Activated CD8-positive, alpha-beta memory T cell treated with anti-CD3 and anti-CD28 coated beads, Interleukin-2, amount 50 U/mL, for 1 hour (primary cell): ENCODE measurements at regions not wholly inside any gene's neighbourhood (a gene's known extent, or its start where the extent isn't known, plus 50 kb on each side); places are given as distances from the start of the nearest gene placed in this dataset.
"Not testable (repeated sequence)": the region's sequence is repeated elsewhere in the genome, so short reads cannot be mapped to it uniquely, and the experiment has no call there.

Source experiments
- DNase-seq: peaks from one replicate; pipeline ENCODE4 v3.0.0-alpha.2; 2020; ENCODE audit errors: extremely low read depth

DNA sequence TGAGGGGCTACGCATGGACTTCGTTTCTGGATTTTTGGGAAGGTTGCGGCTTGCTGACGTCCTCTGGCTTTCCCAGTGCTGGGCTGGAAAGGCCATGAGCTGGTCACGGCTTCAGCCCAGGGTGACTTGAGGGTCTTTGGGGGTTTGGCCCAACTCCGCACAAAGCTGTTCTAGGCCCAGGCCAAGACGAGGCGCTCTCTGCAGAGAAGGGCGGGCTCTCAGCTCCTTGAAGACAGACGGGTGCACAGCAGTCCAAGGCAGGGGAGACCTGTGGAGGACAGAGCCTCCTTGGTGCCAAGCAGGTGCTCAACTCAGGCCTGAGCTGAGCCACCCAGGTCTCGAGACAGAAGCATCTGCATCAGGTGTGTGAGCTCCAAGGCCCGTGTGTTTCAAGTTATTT is 1003.7 kb downstream of the BRD1 start:
- no peak for DNase-seq

GRCh38 chr22:48822278-48823233 is 1005.1 kb downstream of the BRD1 start:
- no peak for DNase-seq

DNA sequence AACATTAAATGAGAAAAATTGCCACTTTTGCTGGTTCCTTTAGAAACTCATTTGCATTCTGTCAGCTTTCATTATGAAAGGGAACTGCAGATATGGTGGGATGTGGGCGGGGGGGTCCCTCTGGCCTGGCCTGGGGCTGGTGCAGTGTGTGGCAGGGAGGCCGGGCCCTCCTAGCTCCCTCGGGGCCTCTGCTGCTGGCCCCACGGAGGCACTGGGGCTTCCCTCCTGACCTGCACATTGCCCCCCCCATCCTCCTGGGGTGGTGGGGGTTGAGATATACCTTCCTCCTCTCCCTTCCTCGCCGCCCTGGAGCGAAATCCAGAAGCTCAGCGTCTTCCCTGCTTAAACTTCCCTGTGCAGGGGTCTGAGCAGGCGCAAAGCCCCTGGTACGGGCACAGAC is 1005.9 kb downstream of the BRD1 start:
- DNase-seq = no peak

GRCh38 chr22:48821346-48821690 is 1006.4 kb downstream of the BRD1 start:
- no peak for DNase-seq

DNA sequence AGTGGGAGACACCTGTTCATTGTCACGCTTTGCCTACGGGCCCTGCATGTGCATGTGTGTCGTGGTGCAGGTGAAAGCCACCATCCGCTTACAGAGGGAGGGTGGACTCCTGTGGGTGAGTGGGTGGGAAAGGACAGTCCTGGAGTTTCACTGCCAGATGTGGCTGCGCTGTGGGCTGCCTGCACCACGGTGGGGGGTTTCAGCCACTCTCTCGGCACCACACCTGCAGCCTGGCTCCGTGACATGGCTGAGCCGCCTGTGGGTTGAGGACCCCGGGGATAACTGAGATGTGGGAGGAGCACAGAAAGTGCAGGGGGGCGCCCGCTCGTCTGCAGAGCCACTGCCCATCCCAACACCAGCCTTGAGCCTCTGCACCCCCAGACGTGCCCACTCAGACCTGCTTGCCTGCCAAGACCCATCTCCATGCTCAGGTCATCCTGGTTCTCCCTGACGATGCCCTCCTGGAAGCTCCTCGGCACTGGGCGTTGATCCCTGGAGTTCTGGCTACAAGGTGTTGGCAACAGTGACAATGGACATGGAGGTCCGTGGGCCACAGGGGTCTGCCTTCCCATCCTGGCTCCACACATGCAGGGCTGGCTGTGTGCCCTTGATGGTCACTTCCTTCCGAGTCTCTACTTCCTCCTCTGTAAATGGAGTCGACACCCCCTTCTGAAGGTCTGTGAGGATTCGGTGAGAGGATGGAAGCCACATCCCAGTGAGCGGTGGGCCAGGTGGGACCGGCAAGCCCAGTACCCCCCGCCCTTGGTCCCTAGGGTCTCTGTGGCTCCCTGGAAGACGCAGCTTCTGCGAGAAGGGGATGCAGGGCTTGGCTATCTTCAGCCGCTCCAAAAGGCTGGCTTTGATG is 1007.0 kb downstream of the BRD1 start:
- DNase-seq = no peak

DNA sequence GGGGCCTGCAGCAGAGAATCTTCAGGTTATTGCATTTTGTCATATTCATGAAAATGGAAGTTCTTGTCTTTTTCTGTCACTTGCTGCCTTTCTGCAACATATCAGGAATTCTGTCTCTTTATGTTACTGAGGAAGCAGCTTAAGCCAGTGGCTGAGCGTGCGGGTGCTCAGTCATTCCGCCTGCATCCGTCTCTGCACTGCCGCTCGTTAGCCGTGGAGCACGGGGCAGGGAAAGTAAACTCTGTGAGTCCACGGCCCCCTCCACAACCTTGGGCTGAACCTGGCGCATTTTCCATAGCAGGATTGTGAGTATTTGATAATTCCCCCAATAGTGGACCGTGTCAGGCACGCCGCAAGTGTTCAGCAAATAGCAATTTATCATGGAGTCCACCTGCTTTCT is 1007.7 kb downstream of the BRD1 start:
- no peak for DNase-seq

- no peak for DNase-seq
Observed at GRCh38 chr22:48819232-48819631, 1008.4 kb downstream of the BRD1 start.

DNA sequence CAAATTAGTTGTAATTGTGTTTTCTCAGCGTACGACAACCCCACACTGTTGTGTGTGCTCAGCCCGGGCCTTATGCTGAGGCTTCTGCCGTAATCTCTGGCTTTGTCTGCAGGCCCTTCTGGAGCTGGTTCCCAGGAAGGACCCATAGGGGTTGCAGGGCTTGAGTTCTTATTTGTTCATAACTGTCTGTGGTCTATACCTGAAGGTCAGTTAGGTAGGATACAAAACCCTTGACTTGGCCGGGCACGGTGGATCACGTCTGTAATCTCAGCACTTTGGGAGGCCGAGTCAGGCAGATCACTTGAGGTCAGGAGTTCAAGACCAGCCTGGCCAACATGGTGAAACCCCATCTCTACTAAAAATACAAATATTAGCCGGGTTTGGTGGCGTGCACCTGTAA is 1010.2 kb downstream of the BRD1 start:
- not testable (repeated sequence) for DNase-seq

- no peak for DNase-seq
Observed at GRCh38 chr22:48811885-48812284, 1015.8 kb downstream of the BRD1 start.

DNA sequence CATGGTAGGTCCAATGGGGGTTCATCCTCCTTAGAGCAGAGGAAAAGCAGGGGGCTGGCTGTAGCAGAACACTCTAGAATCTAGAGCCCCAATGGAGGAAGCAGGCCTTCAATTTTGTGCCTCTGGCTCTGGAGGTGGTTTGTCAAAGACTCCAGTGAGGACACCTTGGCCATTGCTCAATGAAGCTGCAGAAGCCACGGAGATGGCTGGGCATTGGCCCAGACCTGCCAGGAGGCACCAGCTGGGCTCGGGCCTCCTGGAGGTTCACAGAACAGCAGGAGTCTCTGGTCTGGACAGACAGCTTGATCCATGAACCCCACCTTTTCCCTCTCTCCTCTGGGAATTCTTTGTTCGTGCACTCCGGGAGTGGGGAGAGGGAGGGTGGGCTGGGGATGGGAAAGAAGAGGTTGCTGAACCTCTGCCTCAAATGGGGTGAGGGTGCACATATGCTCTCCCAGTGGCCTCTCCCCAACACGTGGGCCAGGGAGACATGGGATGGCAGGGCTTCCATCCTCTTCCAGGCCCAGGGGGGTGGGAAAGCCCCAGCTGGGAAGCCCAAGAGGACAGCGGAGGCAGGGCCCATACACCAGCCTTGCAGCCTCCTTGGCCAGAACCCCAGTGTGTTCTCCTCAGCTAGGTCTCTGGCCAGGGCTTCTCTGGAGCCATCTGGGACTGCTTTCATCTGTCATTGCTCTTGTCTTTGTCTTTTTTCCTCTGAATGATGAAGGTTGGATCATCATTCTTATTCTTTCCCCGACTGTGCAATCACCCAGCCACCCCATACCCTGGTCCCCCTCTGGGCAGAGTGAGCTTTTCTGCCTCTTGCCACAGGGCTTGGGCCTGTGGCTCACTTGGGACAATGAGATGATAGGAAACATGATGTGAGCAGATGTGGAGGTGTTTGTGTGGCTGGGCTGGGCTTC is 1019.4 kb downstream of the BRD1 start:
- DNase-seq = no peak

- no peak for DNase-seq
Observed at GRCh38 chr22:48807155-48807554, 1020.5 kb downstream of the BRD1 start.

GRCh38 chr22:48806227-48806781 is 1021.4 kb downstream of the BRD1 start:
- no peak for DNase-seq

DNA sequence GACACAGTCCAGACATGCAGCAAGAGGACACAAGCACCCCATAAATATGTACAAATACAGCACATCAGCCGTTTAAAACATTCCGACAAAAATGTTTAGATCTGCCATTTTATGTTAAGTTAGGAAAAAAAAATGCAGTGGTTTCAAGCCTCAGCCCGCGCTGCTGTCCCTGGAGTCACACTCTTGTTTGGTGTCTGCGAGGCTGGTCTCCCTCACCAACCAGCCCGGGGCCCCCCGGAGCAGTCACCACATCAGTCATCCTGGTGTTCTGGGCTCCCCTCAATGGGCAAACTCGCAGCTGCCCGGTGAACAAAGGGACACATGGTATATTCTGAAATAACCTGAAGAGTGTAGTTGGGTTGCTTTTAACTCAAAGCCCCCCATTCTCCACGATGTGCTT is 1022.2 kb downstream of the BRD1 start:
- no peak for DNase-seq

- no peak for DNase-seq
Observed at GRCh38 chr22:48804811-48805301, 1022.8 kb downstream of the BRD1 start.

DNA sequence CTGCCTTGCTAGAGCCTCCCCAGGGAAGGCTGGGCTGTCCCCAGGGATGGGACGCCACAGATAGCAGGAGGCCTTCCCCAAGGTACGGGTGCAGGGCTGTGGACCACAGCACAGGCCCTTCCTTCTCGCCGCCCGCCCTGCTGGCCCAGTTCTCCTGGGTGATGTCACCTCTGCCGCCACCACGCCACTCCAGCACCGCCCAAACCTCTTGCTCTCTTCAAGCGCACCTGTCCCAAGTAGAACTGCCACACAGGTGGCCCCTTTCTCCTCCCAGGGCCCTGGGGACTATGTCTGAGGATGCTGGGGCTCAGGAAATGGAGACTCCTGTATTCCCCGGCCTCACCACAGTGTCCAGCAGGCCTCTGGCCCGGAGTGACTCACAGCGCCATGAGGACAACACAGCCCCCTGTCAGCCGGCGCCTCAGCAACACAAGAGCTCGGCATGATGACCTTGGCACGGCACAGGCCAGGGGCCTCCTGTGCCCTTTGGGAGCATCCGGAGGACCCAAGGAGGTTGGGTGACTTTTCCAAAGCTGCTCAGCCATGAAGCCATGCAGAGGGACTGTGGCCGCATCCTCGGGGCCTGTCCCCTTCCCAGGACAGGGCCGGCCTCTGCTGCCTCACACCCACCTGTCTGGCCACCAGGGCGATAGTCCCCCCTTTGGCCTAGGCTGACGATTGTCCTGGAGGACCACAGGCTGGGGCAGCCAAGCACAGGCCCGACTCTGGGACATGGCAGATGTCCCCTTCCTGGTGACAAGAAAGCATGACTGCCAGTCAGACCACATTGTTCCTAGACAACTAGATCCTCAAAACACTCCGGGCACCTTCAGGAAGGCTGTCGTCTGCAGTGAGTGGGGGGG is 1023.5 kb downstream of the BRD1 start:
- DNase-seq = no peak

DNA sequence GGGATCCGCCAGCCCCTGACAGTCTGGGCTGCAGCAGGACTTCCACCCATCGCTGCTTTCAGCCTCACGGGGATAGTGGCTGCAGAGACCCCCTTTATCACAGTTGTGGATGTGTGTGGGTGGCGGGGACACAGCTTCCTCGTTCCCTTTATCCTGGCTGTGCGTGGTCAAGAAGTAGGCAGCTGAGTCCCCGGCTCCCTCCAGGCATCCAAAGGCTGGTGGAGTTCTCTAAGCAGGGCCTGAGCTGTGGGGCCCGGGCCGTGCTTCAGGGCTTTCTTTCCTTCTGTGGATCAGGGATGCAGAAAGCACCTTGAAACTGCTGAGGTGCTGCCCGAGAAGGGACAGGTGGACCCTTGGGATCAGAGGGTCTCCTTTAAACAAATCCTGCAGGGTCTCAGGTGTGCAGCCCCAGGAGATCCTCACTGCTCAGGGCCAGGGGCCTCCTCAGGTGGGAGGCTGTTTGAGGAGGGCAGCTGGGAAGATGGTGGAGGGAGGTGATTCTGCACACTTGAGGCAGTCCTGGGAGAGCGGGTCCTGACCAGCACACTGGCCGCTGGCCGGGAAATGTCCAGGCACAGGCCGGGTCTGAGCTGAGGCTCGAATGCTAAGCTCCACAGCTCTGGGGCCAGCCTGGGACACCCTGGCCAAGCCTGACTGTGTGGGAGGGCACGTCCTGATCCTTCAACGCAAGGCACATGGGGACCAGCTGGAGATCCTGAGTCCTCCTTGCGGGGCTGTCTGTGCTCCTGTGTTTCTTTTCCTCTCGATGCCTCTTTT is 1024.3 kb downstream of the BRD1 start:
- no peak for DNase-seq

- no peak for DNase-seq
Observed at GRCh38 chr22:48802576-48802975, 1025.1 kb downstream of the BRD1 start.

GRCh38 chr22:48800886-48801607 is 1026.6 kb downstream of the BRD1 start:
- no peak for DNase-seq
